Liver (tissue), 8 donors: ENCODE measurements at regions not wholly inside any gene's neighbourhood (a gene's known extent, or its start where the extent isn't known, plus 50 kb on each side); places are given as distances from the start of the nearest gene placed in this dataset.

Experiments used
- DNase-seq: peaks from one replicate; pipeline ENCODE4 v3.0.0-alpha.2; 2017; ENCODE audit warnings: low spot score
- H3K27ac ChIP-seq, 2 donors: one replicate each; pipeline ENCODE4 v1.7.0; 2013; ENCODE audit warnings: inconsistent platforms in 2 of 2, low read length in 2 of 2, control low read depth in 1 of 2, low read depth in 1 of 2, mild to moderate bottlenecking in 1 of 2
- H3K27me3 ChIP-seq, 4 donors: one replicate each; pipeline versions ENCODE4 v1.6.1 to v1.7.0; 2013; ENCODE audit warnings: low read length in 3 of 4, inconsistent platforms in 1 of 4, mild to moderate bottlenecking in 1 of 4, moderate library complexity in 1 of 4; ENCODE audit not compliant: control insufficient read depth in 4 of 4, insufficient read depth in 4 of 4
- H3K36me3 ChIP-seq, 4 donors: one replicate each; pipeline versions ENCODE4 v1.6.1 to v1.7.0; 2013; ENCODE audit warnings: low read length in 3 of 4, mild to moderate bottlenecking in 3 of 4, low read depth in 1 of 4, moderate library complexity in 1 of 4; ENCODE audit not compliant: control insufficient read depth in 4 of 4, insufficient read depth in 3 of 4
- H3K4me1 ChIP-seq, 4 donors: one replicate each; pipeline versions ENCODE4 v1.6.1 to v1.7.0; 2013; ENCODE audit warnings: low read length in 3 of 4, mild to moderate bottlenecking in 3 of 4, moderate library complexity in 1 of 4; ENCODE audit not compliant: control insufficient read depth in 4 of 4, insufficient read depth in 4 of 4
- H3K4me3 ChIP-seq, 3 donors: one replicate each; pipeline versions ENCODE4 v1.6.1 to v1.7.0; 2013; ENCODE audit warnings: low read length in 3 of 3, control low read depth in 1 of 3, low read depth in 1 of 3, mild to moderate bottlenecking in 1 of 3
- H3K9ac ChIP-seq, 2 donors: one replicate each; pipeline ENCODE4 v1.7.0; 2013; ENCODE audit warnings: low read length in 2 of 2, mild to moderate bottlenecking in 2 of 2, moderate library complexity in 2 of 2, control low read depth in 1 of 2, low read depth in 1 of 2
- H3K9me3 ChIP-seq, 4 donors: one replicate each; pipeline versions ENCODE4 v1.6.1 to v1.7.0; 2013; ENCODE audit warnings: low read length in 3 of 4; ENCODE audit not compliant: control insufficient read depth in 4 of 4
- EGR1 ChIP-seq, 2 donors: IDR thresholded peaks; 2 replicates each; pipeline ENCODE4 v1.6.1; 2016 to 2018; ENCODE audit warnings: antibody characterized with exemption in 2 of 2, low read depth in 2 of 2
- FOXA1 ChIP-seq: IDR thresholded peaks from 2 replicates; pipeline ENCODE4 v1.6.1; 2016; ENCODE audit warnings: antibody characterized with exemption
- FOXA2 ChIP-seq: IDR thresholded peaks from 2 replicates; pipeline ENCODE4 v1.6.1; 2016; ENCODE audit warnings: antibody characterized with exemption
- GABPA ChIP-seq, 2 donors: IDR thresholded peaks in 1 of 2; conservative IDR thresholded peaks in 1 of 2; 2 replicates each; pipeline ENCODE4 v1.6.1; 2016; ENCODE audit warnings: antibody characterized with exemption in 2 of 2, mild to moderate bottlenecking in 1 of 2, moderate library complexity in 1 of 2
- HNF4A ChIP-seq, 2 donors: conservative IDR thresholded peaks; 2 replicates each; pipeline ENCODE4 v1.6.1; 2016; ENCODE audit warnings: antibody characterized with exemption in 2 of 2, mild to moderate bottlenecking in 2 of 2
- HNF4G ChIP-seq: IDR thresholded peaks from 2 replicates; pipeline ENCODE4 v1.6.1; 2016; ENCODE audit warnings: antibody characterized with exemption
- JUND ChIP-seq, 2 donors: IDR thresholded peaks; 2 replicates each; pipeline ENCODE4 v1.6.1; 2016; ENCODE audit warnings: antibody characterized with exemption in 2 of 2
- NR2F2 ChIP-seq: IDR thresholded peaks from 2 replicates; pipeline ENCODE4 v1.6.1; 2016; ENCODE audit warnings: antibody characterized with exemption
- RAD21 ChIP-seq, 2 donors: IDR thresholded peaks; 2 replicates each; pipeline ENCODE4 v1.6.1; 2016; ENCODE audit warnings: antibody characterized with exemption in 2 of 2, mild to moderate bottlenecking in 2 of 2
- RXRA ChIP-seq, 2 donors: IDR thresholded peaks; 2 replicates each; pipeline ENCODE4 v1.6.1; 2017 to 2018; ENCODE audit warnings: antibody characterized with exemption in 2 of 2, mild to moderate bottlenecking in 1 of 2
- SP1 ChIP-seq: IDR thresholded peaks from 2 replicates; pipeline ENCODE4 v1.6.1; 2018; ENCODE audit warnings: antibody characterized with exemption, mild to moderate bottlenecking
- TAF1 ChIP-seq: conservative IDR thresholded peaks from 2 replicates; pipeline ENCODE4 v1.6.1; 2016; ENCODE audit warnings: antibody characterized with exemption, mild to moderate bottlenecking
- YY1 ChIP-seq: IDR thresholded peaks from 2 replicates; pipeline ENCODE4 v1.6.1; 2016; ENCODE audit warnings: antibody characterized with exemption, mild to moderate bottlenecking
- WGBS: extraction: QIAGEN DNeasy Blood & Tissue Kit; methylation state at CpG from one replicate; pipeline ENCODE4 v1.1.7; 2013; 5-methylcytosine and 5-hydroxymethylcytosine counted together
- TF ChIP-seq, protein P1 (sequence below): IDR thresholded peaks from 2 replicates; pipeline ENCODE4 v1.6.1; 2016; ENCODE audit warnings: antibody characterized with exemption, mild to moderate bottlenecking
- TF ChIP-seq, protein P2 (sequence below): IDR thresholded peaks from 2 replicates; pipeline ENCODE4 v1.6.1; 2016; ENCODE audit warnings: antibody characterized with exemption
- TF ChIP-seq, protein P3 (sequence below): IDR thresholded peaks from 2 replicates; pipeline ENCODE4 v1.6.1; 2016; ENCODE audit warnings: antibody characterized with exemption
- TF ChIP-seq, protein P4 (sequence below): IDR thresholded peaks from 2 replicates; pipeline ENCODE4 v1.6.1; 2016; ENCODE audit warnings: antibody characterized with exemption
- TF ChIP-seq, protein P5 (sequence below): fragments of 150-350 bp; IDR thresholded peaks from 2 replicates; pipeline ENCODE4 v1.5.1; 2017; ENCODE audit warnings: improper control_type of control experiment, low read depth, low read length; ENCODE audit not compliant: missing input control
- donor health status: healthy.
- donor health status: healthy.
- donor health status: healthy.
- donor health status: healthy.
- donor health status: healthy.

DNA sequence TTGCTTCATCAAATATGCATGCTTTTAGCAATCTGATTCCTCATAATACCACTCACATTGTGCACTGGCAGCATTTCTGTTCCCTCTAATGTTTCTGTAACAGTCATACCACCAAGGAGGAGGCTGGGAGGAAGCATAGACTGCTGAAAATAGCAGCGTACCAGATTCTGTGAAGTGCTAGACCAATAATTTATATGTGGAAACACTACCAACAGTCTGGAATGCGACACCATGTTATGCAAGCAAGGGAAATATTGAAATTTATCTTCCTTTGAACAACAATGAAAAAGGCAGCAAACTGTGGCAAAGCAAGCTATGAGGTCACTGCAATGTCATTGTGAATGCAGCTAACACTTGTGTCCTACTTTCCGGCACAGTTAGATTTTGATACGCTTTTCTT lies 1388.0 kb downstream of the EFNB2 start:
- Histone ChIP-seq H3K9me3 (peaks cover 0 to 2% (median 0%) of the 10 kb centered on the region in 4 donors), H3K4me1 (no peaks in the 10 kb centered on the region), H3K27me3 (no peaks in the 10 kb centered on the region), H3K4me3 (no peak overlapping the region), H3K9ac (no peak overlapping the region), H3K36me3 (no peaks in the 10 kb centered on the region), H3K27ac (no peak overlapping the region)
- WGBS, result 78% methylated on average over 4 of the region's 4 CpGs
- TF ChIP-seq EGR1 (IDR thresholded peaks at IDR 0.05; ENCODE audit: low read depth in 2 of 2) (no peak), TAF1 (no peak), NR2F2 (no peak), SP1 (no peak), HNF4G (no peak), GABPA (IDR thresholded peaks at IDR 0.05 in 1 of 2, conservative IDR thresholded peaks at IDR 0.05 in 1 of 2) (no peak)
- no peak for DNase-seq

DNA sequence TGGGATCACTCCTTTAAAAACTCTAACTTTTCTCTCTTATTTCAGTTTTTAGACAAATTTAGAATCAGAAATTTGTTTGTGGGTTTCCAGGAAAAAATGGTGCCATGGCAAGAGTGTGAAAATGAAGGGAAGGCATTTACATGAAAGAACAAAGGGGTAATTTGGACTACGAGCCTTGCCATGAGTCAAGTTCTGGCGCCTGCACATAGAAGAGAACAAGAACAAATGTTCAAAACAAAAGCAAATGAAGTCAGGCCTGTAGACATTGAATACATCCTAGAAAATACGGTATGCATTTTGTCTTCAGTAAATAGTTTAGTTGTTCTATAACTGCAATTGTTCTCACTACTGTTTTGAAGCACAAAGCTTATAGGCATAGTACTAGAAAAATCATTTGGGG lies 1390.5 kb downstream of the EFNB2 start:
- Histone ChIP-seq H3K9ac (no peak overlapping the region), H3K27me3 (no peaks in the 10 kb centered on the region), H3K4me1 (no peaks in the 10 kb centered on the region), H3K36me3 (no peaks in the 10 kb centered on the region), H3K4me3 (no peak overlapping the region), H3K27ac (no peak overlapping the region), H3K9me3 (no peaks in the 10 kb centered on the region)
- 73% methylated on average over 3 of the region's 3 CpGs for WGBS
- no peak for DNase-seq
- TF ChIP-seq, protein P1, sequence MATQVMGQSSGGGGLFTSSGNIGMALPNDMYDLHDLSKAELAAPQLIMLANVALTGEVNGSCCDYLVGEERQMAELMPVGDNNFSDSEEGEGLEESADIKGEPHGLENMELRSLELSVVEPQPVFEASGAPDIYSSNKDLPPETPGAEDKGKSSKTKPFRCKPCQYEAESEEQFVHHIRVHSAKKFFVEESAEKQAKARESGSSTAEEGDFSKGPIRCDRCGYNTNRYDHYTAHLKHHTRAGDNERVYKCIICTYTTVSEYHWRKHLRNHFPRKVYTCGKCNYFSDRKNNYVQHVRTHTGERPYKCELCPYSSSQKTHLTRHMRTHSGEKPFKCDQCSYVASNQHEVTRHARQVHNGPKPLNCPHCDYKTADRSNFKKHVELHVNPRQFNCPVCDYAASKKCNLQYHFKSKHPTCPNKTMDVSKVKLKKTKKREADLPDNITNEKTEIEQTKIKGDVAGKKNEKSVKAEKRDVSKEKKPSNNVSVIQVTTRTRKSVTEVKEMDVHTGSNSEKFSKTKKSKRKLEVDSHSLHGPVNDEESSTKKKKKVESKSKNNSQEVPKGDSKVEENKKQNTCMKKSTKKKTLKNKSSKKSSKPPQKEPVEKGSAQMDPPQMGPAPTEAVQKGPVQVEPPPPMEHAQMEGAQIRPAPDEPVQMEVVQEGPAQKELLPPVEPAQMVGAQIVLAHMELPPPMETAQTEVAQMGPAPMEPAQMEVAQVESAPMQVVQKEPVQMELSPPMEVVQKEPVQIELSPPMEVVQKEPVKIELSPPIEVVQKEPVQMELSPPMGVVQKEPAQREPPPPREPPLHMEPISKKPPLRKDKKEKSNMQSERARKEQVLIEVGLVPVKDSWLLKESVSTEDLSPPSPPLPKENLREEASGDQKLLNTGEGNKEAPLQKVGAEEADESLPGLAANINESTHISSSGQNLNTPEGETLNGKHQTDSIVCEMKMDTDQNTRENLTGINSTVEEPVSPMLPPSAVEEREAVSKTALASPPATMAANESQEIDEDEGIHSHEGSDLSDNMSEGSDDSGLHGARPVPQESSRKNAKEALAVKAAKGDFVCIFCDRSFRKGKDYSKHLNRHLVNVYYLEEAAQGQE, result no peak
- TF ChIP-seq, protein P2, sequence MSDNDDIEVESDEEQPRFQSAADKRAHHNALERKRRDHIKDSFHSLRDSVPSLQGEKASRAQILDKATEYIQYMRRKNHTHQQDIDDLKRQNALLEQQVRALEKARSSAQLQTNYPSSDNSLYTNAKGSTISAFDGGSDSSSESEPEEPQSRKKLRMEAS, result no peak
- TF ChIP-seq HNF4A (conservative IDR thresholded peaks at IDR 0.05) (no peak), TAF1 (no peak), FOXA1 (no peak), JUND (IDR thresholded peaks at IDR 0.05) (no peak), HNF4G (no peak), RXRA (IDR thresholded peaks at IDR 0.05) (no peak), YY1 (no peak), SP1 (no peak), NR2F2 (no peak), RAD21 (IDR thresholded peaks at IDR 0.05) (no peak), FOXA2 (no peak), GABPA (IDR thresholded peaks at IDR 0.05 in 1 of 2, conservative IDR thresholded peaks at IDR 0.05 in 1 of 2) (no peak), EGR1 (IDR thresholded peaks at IDR 0.05; ENCODE audit: low read depth in 2 of 2) (no peak)
- TF ChIP-seq, protein P3, sequence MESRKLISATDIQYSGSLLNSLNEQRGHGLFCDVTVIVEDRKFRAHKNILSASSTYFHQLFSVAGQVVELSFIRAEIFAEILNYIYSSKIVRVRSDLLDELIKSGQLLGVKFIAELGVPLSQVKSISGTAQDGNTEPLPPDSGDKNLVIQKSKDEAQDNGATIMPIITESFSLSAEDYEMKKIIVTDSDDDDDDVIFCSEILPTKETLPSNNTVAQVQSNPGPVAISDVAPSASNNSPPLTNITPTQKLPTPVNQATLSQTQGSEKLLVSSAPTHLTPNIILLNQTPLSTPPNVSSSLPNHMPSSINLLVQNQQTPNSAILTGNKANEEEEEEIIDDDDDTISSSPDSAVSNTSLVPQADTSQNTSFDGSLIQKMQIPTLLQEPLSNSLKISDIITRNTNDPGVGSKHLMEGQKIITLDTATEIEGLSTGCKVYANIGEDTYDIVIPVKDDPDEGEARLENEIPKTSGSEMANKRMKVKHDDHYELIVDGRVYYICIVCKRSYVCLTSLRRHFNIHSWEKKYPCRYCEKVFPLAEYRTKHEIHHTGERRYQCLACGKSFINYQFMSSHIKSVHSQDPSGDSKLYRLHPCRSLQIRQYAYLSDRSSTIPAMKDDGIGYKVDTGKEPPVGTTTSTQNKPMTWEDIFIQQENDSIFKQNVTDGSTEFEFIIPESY, result no peak
- TF ChIP-seq, protein P4, sequence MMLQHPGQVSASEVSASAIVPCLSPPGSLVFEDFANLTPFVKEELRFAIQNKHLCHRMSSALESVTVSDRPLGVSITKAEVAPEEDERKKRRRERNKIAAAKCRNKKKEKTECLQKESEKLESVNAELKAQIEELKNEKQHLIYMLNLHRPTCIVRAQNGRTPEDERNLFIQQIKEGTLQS, result no peak
- TF ChIP-seq, protein P5, sequence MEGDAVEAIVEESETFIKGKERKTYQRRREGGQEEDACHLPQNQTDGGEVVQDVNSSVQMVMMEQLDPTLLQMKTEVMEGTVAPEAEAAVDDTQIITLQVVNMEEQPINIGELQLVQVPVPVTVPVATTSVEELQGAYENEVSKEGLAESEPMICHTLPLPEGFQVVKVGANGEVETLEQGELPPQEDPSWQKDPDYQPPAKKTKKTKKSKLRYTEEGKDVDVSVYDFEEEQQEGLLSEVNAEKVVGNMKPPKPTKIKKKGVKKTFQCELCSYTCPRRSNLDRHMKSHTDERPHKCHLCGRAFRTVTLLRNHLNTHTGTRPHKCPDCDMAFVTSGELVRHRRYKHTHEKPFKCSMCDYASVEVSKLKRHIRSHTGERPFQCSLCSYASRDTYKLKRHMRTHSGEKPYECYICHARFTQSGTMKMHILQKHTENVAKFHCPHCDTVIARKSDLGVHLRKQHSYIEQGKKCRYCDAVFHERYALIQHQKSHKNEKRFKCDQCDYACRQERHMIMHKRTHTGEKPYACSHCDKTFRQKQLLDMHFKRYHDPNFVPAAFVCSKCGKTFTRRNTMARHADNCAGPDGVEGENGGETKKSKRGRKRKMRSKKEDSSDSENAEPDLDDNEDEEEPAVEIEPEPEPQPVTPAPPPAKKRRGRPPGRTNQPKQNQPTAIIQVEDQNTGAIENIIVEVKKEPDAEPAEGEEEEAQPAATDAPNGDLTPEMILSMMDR, result no peak
